K562 (cell line): ENCODE measurements at regions not wholly inside any gene's neighbourhood (a gene's known extent, or its start where the extent isn't known, plus 50 kb on each side); places are given as distances from the start of the nearest gene placed in this dataset.

Source experiments
- FOSL1 ChIP-seq: fragments of 200-800 bp; sonication (Bioruptor generic); conservative IDR thresholded peaks from 2 replicates; pipeline ENCODE4 v1.6.1; 2016; ENCODE audit warnings: missing genetic modification characterization, missing compliant biosample characterization
- GTF2A2 ChIP-seq: IDR thresholded peaks from 2 replicates; pipeline ENCODE4 v1.6.1; 2016; ENCODE audit warnings: mild to moderate bottlenecking, missing genetic modification characterization, missing compliant biosample characterization
- MAFK ChIP-seq: IDR thresholded peaks from 2 replicates; pipeline ENCODE4 v1.6.1; 2011; ENCODE audit warnings: low read length, improper control_type of control experiment
- MCM2 ChIP-seq: fragments of 450-650 bp; IDR thresholded peaks from 2 replicates; pipeline ENCODE4 v1.6.1; 2017; ENCODE audit warnings: low read depth, mild to moderate bottlenecking
- RFX5 ChIP-seq: IDR thresholded peaks from 2 replicates; pipeline ENCODE4 v1.6.1; 2011; ENCODE audit warnings: low read depth, mild to moderate bottlenecking, improper control_type of control experiment, low read length
- SETDB1 ChIP-seq: IDR thresholded peaks from one replicate; pipeline ENCODE4 v1.6.1; 2012; ENCODE audit warnings: low read length, control low read depth, inconsistent platforms
- TBP ChIP-seq: optimal IDR thresholded peaks from 2 replicates; pipeline ENCODE3; 2011; ENCODE audit warnings: low read depth, low read length, improper control_type of control experiment
- ZNF408 ChIP-seq: fragments of 250-450 bp; sonication (Bioruptor Pico); IDR thresholded peaks from 2 replicates; pipeline ENCODE4 v1.4.0; 2020; ENCODE audit warnings: low read depth, mild to moderate bottlenecking, moderate library complexity
- ZNF668 ChIP-seq: fragments of 250-450 bp; sonication (Bioruptor Pico); IDR thresholded peaks from 2 replicates; pipeline ENCODE4 v1.8.0; 2022; ENCODE audit warnings: mild to moderate bottlenecking, inconsistent platforms
- TF ChIP-seq, protein P1 (sequence below): sonication (generic); formaldehyde crosslinking; IDR thresholded peaks from 2 replicates; pipeline ENCODE4 v1.8.0; 2022; ENCODE audit warnings: missing genetic modification reagents, mild to moderate bottlenecking, borderline replicate concordance
- TF ChIP-seq, protein P2 (sequence below), 2 experiments: IDR thresholded peaks; 2 replicates each; pipeline ENCODE4 v1.6.1; 2012; ENCODE audit warnings: improper control_type of control experiment in 2 of 2, low read depth in 2 of 2, low read length in 2 of 2, borderline replicate concordance in 1 of 2

DNA sequence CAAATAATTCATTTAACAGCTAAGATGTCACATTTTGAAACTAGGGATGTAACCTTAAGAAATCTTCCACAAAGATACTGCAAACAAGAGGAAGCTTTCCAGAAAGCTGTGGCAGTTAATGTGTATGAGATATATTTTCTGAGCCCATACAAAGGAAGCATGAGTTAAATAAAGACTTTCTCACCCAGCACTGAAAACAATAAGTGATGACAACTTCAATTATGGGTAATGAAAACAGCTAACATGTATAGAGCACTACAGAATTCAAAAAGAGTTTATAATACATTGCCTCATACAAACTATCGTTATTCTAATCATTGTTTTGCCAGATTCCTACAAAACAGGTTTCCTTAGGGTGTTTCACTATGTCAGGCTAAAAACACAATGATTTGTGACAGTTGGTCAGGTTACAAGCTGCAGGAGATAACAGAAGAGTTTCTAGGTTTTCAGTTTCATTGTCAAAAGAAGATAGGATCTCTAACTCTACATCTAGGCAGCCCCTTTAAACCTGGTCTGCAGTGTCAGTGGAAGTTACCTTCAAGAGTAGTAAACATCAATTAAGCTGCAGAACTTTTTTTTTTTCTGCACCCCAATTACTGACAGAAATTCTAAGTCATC, 618.1 kb upstream of the ADGRL3 start (continued):
- TF ChIP-seq MCM2 (no peak), FOSL1 (tag) (no peak), MAFK (no peak), ZNF408 (CRISPR knock-in tag) (no peak), ZNF668 (CRISPR knock-in tag) (no peak), GTF2A2 (tag) (no peak), TBP (no peak), SETDB1 (no peak), RFX5 (no peak)
- TF ChIP-seq, protein P1, sequence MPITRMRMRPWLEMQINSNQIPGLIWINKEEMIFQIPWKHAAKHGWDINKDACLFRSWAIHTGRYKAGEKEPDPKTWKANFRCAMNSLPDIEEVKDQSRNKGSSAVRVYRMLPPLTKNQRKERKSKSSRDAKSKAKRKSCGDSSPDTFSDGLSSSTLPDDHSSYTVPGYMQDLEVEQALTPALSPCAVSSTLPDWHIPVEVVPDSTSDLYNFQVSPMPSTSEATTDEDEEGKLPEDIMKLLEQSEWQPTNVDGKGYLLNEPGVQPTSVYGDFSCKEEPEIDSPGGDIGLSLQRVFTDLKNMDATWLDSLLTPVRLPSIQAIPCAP = no peak
- TF ChIP-seq, protein P2, sequence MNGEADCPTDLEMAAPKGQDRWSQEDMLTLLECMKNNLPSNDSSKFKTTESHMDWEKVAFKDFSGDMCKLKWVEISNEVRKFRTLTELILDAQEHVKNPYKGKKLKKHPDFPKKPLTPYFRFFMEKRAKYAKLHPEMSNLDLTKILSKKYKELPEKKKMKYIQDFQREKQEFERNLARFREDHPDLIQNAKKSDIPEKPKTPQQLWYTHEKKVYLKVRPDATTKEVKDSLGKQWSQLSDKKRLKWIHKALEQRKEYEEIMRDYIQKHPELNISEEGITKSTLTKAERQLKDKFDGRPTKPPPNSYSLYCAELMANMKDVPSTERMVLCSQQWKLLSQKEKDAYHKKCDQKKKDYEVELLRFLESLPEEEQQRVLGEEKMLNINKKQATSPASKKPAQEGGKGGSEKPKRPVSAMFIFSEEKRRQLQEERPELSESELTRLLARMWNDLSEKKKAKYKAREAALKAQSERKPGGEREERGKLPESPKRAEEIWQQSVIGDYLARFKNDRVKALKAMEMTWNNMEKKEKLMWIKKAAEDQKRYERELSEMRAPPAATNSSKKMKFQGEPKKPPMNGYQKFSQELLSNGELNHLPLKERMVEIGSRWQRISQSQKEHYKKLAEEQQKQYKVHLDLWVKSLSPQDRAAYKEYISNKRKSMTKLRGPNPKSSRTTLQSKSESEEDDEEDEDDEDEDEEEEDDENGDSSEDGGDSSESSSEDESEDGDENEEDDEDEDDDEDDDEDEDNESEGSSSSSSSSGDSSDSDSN (IDR thresholded peaks at IDR 0.05; ENCODE audit: borderline replicate concordance in 1 of 2, low read depth in 2 of 2, low read length in 2 of 2) = no peak
- TF ChIP-seq, all 486 proteins: peak for 0
